ENCODE measurements at regions not wholly inside any gene's neighbourhood (a gene's known extent, or its start where the extent isn't known, plus 50 kb on each side); places are given as distances from the start of the nearest gene placed in this dataset.

GRCh38 chr9:81113453-81114124, 575.8 kb downstream of the TLE1 start:
- no peak for DNase-seq
- no peak for ATAC-seq

- ATAC-seq (no peak), DNase-seq (no peak)
Observed at GRCh38 chr9:81112627-81113452, 576.5 kb downstream of the TLE1 start.

GRCh38 chr9:81108821-81109220, 580.5 kb downstream of the TLE1 start:
- ATAC-seq, result no peak
- no peak for DNase-seq

- DNase-seq, result no peak
- no peak for ATAC-seq
Observed at GRCh38 chr9:81108391-81108790, 581.0 kb downstream of the TLE1 start.

GRCh38 chr9:81103597-81104471, 585.5 kb downstream of the TLE1 start:
- DNase-seq (no peak), ATAC-seq (no peak)

- no peak for DNase-seq
- no peak for ATAC-seq
Observed at GRCh38 chr9:81097131-81097847, 592.1 kb downstream of the TLE1 start.

- no peak for ATAC-seq
- no peak for DNase-seq
Observed at GRCh38 chr9:81096625-81097024, 592.7 kb downstream of the TLE1 start.

- ATAC-seq (no peak), DNase-seq (no peak)
Observed at GRCh38 chr9:81092057-81092456, 597.3 kb downstream of the TLE1 start.

GRCh38 chr9:81088341-81088740, 601.0 kb downstream of the TLE1 start:
- no peak for DNase-seq
- no peak for ATAC-seq

- ATAC-seq (no peak), DNase-seq (no peak)
Observed at GRCh38 chr9:81086416-81086815, 602.9 kb downstream of the TLE1 start.

- no peak for DNase-seq
- ATAC-seq, result no peak
Observed at GRCh38 chr9:81083854-81084512, 605.4 kb downstream of the TLE1 start.

- no peak for ATAC-seq
- DNase-seq, result no peak
Observed at GRCh38 chr9:81083067-81083466, 606.3 kb downstream of the TLE1 start.

- DNase-seq (no peak), ATAC-seq (no peak)
Observed at GRCh38 chr9:81082221-81082620, 607.1 kb downstream of the TLE1 start.

- DNase-seq, result no peak
- ATAC-seq, result no peak
Observed at GRCh38 chr9:81080900-81081299, 608.4 kb downstream of the TLE1 start.

GRCh38 chr9:81080185-81080584, 609.2 kb downstream of the TLE1 start:
- ATAC-seq (no peak), DNase-seq (no peak)

- DNase-seq (no peak), ATAC-seq (no peak)
Observed at GRCh38 chr9:81079055-81079454, 610.3 kb downstream of the TLE1 start.

- DNase-seq, result no peak
- no peak for ATAC-seq
Observed at GRCh38 chr9:81078555-81078954, 610.8 kb downstream of the TLE1 start.

GRCh38 chr9:81077572-81077971, 611.8 kb downstream of the TLE1 start:
- no peak for ATAC-seq
- no peak for DNase-seq

- DNase-seq (no peak), ATAC-seq (no peak)
Observed at GRCh38 chr9:81076131-81076530, 613.2 kb downstream of the TLE1 start.

GRCh38 chr9:81074221-81074620, 615.1 kb downstream of the TLE1 start:
- DNase-seq, result no peak
- no peak for ATAC-seq

GRCh38 chr9:81073821-81074220, 615.5 kb downstream of the TLE1 start:
- ATAC-seq, result no peak
- DNase-seq, result no peak

- ATAC-seq (no peak), DNase-seq (no peak)
Observed at GRCh38 chr9:81072758-81073157, 616.6 kb downstream of the TLE1 start.

All from stimulated activated naive CD8-positive, alpha-beta T cell treated with anti-CD3 and anti-CD28 coated beads, Interleukin-15, Interleukin-2, amounts not matched to agents 100 U/mL and 50 U/mL, for 24 hours (primary cell).